NAMALWA (cell line): ENCODE measurements at regions not wholly inside any gene's neighbourhood (a gene's known extent, or its start where the extent isn't known, plus 50 kb on each side); places are given as distances from the start of the nearest gene placed in this dataset.
"Not testable (repeated sequence)": the region's sequence is repeated elsewhere in the genome, so short reads cannot be mapped to it uniquely, and the experiment has no call there.

Source experiments
- DNase-seq: peaks from one replicate; pipeline ENCODE4 v3.0.0-alpha.2; 2015; ENCODE audit warnings: low spot score

GRCh38 chr5:106814961-106815360, 855.8 kb downstream of the EFNA5 start:
- DNase-seq, result no peak

- DNase-seq, result no peak
Measured at GRCh38 chr5:106801554-106801953, 869.2 kb downstream of the EFNA5 start.

- no peak for DNase-seq
Measured at GRCh38 chr5:106797996-106798395, 872.7 kb downstream of the EFNA5 start.

- DNase-seq, result no peak
Measured at GRCh38 chr5:106796081-106796480, 874.7 kb downstream of the EFNA5 start.

GRCh38 chr5:106784846-106785245, 885.9 kb downstream of the EFNA5 start:
- no peak for DNase-seq

GRCh38 chr5:106780355-106780754, 890.4 kb downstream of the EFNA5 start:
- DNase-seq, result no peak

- not testable (repeated sequence) for DNase-seq
Measured at GRCh38 chr5:106776515-106776914, 894.2 kb downstream of the EFNA5 start.

- no peak for DNase-seq
Measured at GRCh38 chr5:106768392-106768791, 902.3 kb downstream of the EFNA5 start.

GRCh38 chr5:106766916-106767315, 903.8 kb downstream of the EFNA5 start:
- DNase-seq, result no peak

GRCh38 chr5:106759581-106759980, 911.2 kb downstream of the EFNA5 start:
- no peak for DNase-seq

- no peak for DNase-seq
Measured at GRCh38 chr5:106759152-106759551, 911.6 kb downstream of the EFNA5 start.

GRCh38 chr5:106757672-106758071, 913.1 kb downstream of the EFNA5 start:
- peak; percentile 50 for DNase-seq

GRCh38 chr5:106755789-106756188, 914.9 kb downstream of the EFNA5 start:
- DNase-seq, result peak; percentile 42

GRCh38 chr5:106755066-106755465, 915.7 kb downstream of the EFNA5 start:
- DNase-seq, result no peak

GRCh38 chr5:106749826-106750225, 920.9 kb downstream of the EFNA5 start:
- DNase-seq, result no peak

- no peak for DNase-seq
Measured at GRCh38 chr5:106739127-106739526, 931.6 kb downstream of the EFNA5 start.

GRCh38 chr5:106737111-106737510, 933.6 kb downstream of the EFNA5 start:
- DNase-seq, result no peak

GRCh38 chr5:106732624-106733023, 938.1 kb downstream of the EFNA5 start:
- no peak for DNase-seq

GRCh38 chr5:106730912-106731311, 939.8 kb downstream of the EFNA5 start:
- DNase-seq, result no peak

GRCh38 chr5:106730506-106730905, 940.2 kb downstream of the EFNA5 start:
- DNase-seq, result no peak

- DNase-seq, result no peak
Measured at GRCh38 chr5:106728208-106728607, 942.5 kb downstream of the EFNA5 start.

- no peak for DNase-seq
Measured at GRCh38 chr5:106727071-106727470, 943.7 kb downstream of the EFNA5 start.

GRCh38 chr5:106720367-106720766, 950.4 kb downstream of the EFNA5 start:
- no peak for DNase-seq

GRCh38 chr5:106699796-106700195, 970.9 kb downstream of the EFNA5 start:
- DNase-seq, result no peak

GRCh38 chr5:106699198-106699597, 971.5 kb downstream of the EFNA5 start:
- no peak for DNase-seq
